Right lobe of liver (tissue), 6 donors: ENCODE measurements at regions not wholly inside any gene's neighbourhood (a gene's known extent, or its start where the extent isn't known, plus 50 kb on each side); places are given as distances from the start of the nearest gene placed in this dataset.

ENCODE experiments used
- ATAC-seq, 4 donors: fragments of 200-7000 bp; cut with Tn5 transposase; one replicate each; pipeline ENCODE4 v1.9.1; 2020; ENCODE audit warnings: mild to moderate bottlenecking in 4 of 4, moderate library complexity in 4 of 4
- DNase-seq, 3 donors: peaks; one replicate each; pipeline ENCODE4 v3.0.0-alpha.2; 2020
- H3K27ac ChIP-seq, 3 donors: fragments of 200-600 bp; one replicate each; pipeline ENCODE4 v1.8.0; 2022
- H3K27me3 ChIP-seq, 2 donors: fragments of 200-600 bp; one replicate each; pipeline ENCODE4 v1.8.0; 2022
- H3K36me3 ChIP-seq, 4 donors: fragments of 200-600 bp; sonication (generic) in 1 of 4; one replicate each; pipeline versions ENCODE4 v1.5.1 to v1.8.0; 2017 to 2022; ENCODE audit warnings: control low read depth in 1 of 4
- H3K4me1 ChIP-seq, 4 donors: fragments of 200-600 bp; sonication (generic) in 1 of 4; one replicate each; pipeline versions ENCODE4 v1.5.1 to v1.8.0; 2017 to 2022; ENCODE audit warnings: control low read depth in 1 of 4
- H3K4me3 ChIP-seq, 3 donors: fragments of 200-600 bp; one replicate each; pipeline ENCODE4 v1.8.0; 2022
- H3K9me3 ChIP-seq, 4 donors: fragments of 200-600 bp; sonication (generic) in 1 of 4; one replicate each; pipeline versions ENCODE4 v1.5.1 to v1.8.0; 2017 to 2022; ENCODE audit warnings: control low read depth in 1 of 4
- POLR2A ChIP-seq: fragments of 450-650 bp; IDR thresholded peaks from one replicate; pipeline ENCODE4 v1.6.1; 2017; ENCODE audit warnings: antibody characterized with exemption, mild to moderate bottlenecking
- WGBS: methylation state at CpG from one replicate; pipeline ENCODE4 v1.1.6; 2018; ENCODE audit warnings: low coverage, low lambda C conversion rate; ENCODE audit not compliant: insufficient coverage; ENCODE audit errors: missing lambda C conversion rate; 5-methylcytosine and 5-hydroxymethylcytosine counted together
- intact Hi-C, 2 donors: fragments of 100-400 bp; cut with DNase I; formaldehyde crosslinking; loops; one replicate each; pipeline versions ENCODE4 v1.11.2 to v1.14.1; 2022
- TF ChIP-seq, protein P1 (sequence below), 4 donors: fragments of 200-600 bp in 3 of 4; fragments of 450-650 bp in 1 of 4; IDR thresholded peaks; one replicate each; pipeline versions ENCODE4 v1.5.1 to v1.8.0; 2016 to 2022; ENCODE audit warnings: antibody characterized with exemption in 4 of 4, mild to moderate bottlenecking in 2 of 4
- donor health status: DM: no; HTN: yes; CAD: no.
- donor health status: DM: no; HTN: no; CAD: no.
- donor health status: DM: no; HTN: no; CAD: no.
- donor health status: DM: no; HTN: yes; CAD: no.
- donor health status: DM: no; HTN: yes; CAD: no.

- intact Hi-C loops: no loop called here
- WGBS: 43% methylated on average over 1 of the region's 1 CpG
- ATAC-seq (no peak), DNase-seq (no peak)
- Histone ChIP-seq H3K4me3 (no peak overlapping the region), H3K27ac (no peak overlapping the region), H3K9me3 (no peaks in the 10 kb centered on the region), H3K27me3 (no peaks in the 10 kb centered on the region), H3K4me1 (no peaks in the 10 kb centered on the region), H3K36me3 (no peaks in the 10 kb centered on the region)
- TF ChIP-seq POLR2A: no peak
- TF ChIP-seq, protein P1, sequence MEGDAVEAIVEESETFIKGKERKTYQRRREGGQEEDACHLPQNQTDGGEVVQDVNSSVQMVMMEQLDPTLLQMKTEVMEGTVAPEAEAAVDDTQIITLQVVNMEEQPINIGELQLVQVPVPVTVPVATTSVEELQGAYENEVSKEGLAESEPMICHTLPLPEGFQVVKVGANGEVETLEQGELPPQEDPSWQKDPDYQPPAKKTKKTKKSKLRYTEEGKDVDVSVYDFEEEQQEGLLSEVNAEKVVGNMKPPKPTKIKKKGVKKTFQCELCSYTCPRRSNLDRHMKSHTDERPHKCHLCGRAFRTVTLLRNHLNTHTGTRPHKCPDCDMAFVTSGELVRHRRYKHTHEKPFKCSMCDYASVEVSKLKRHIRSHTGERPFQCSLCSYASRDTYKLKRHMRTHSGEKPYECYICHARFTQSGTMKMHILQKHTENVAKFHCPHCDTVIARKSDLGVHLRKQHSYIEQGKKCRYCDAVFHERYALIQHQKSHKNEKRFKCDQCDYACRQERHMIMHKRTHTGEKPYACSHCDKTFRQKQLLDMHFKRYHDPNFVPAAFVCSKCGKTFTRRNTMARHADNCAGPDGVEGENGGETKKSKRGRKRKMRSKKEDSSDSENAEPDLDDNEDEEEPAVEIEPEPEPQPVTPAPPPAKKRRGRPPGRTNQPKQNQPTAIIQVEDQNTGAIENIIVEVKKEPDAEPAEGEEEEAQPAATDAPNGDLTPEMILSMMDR (IDR thresholded peaks at IDR 0.05): no peak
Observed at GRCh38 chr1:30596470-30596869, 126.9 kb downstream of the MATN1 start.

DNA sequence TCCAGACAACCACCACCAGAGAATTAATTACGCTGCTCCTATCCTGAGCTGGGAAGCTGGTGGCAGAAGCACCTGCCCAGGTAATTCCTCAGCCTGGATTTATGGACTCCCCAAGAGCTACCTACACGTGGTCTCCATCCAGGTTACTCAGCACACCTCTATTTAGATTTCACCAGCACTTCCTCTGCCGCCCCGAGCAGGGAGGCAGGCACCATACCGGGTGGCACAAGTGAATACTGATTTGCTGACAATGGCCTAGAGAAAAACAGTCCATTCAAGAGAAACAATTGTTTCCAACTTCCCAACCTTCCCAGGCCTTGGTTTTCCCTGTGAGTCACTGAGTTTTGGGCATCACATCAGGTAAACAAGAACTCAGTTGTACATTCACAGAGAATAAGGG is 134.3 kb downstream of the MATN1 start:
- no peak for ATAC-seq
- 39% methylated on average over 5 of the region's 5 CpGs for WGBS
- intact Hi-C loops: no loop called here

GRCh38 chr1:30588311-30589073 is 134.9 kb downstream of the MATN1 start:
- H3K4me3 ChIP-seq: no peak overlapping the region
- no peaks in the 10 kb centered on the region for H3K4me1 ChIP-seq
- ATAC-seq (no peak), DNase-seq (no peak)
- no peaks in the 10 kb centered on the region for H3K27me3 ChIP-seq
- intact Hi-C loops: no loop called here
- WGBS: no CpG with 5 or more reads among the region's 10 CpGs
- no peaks in the 10 kb centered on the region for H3K36me3 ChIP-seq
- H3K9me3 ChIP-seq: no peaks in the 10 kb centered on the region
- TF ChIP-seq, protein P1 (IDR thresholded peaks at IDR 0.05): no peak
- no peak for TF ChIP-seq POLR2A
- no peak overlapping the region for H3K27ac ChIP-seq

More for the DNA sequence above, 134.3 kb downstream of the MATN1 start:
- no peaks in the 10 kb centered on the region for H3K4me1 ChIP-seq
- H3K36me3 ChIP-seq: no peaks in the 10 kb centered on the region
- no peaks in the 10 kb centered on the region for H3K27me3 ChIP-seq
- H3K9me3 ChIP-seq: no peaks in the 10 kb centered on the region
- no peak for TF ChIP-seq POLR2A
- TF ChIP-seq, protein P1 (IDR thresholded peaks at IDR 0.05): no peak
- H3K27ac ChIP-seq: no peak overlapping the region
- H3K4me3 ChIP-seq: no peak overlapping the region
- no peak for DNase-seq

- 38% methylated on average over 3 of the region's 7 CpGs for WGBS
- no peaks in the 10 kb centered on the region for H3K27me3 ChIP-seq
- H3K4me3 ChIP-seq: no peak overlapping the region
- no peaks in the 10 kb centered on the region for H3K9me3 ChIP-seq
- H3K4me1 ChIP-seq: no peaks in the 10 kb centered on the region
- TF ChIP-seq POLR2A: no peak
- TF ChIP-seq, protein P1 (IDR thresholded peaks at IDR 0.05): no peak
- no peak for ATAC-seq
- H3K27ac ChIP-seq: no peak overlapping the region
- intact Hi-C loops: no loop called here
- DNase-seq: no peak
- H3K36me3 ChIP-seq: no peaks in the 10 kb centered on the region
Observed at GRCh38 chr1:30586671-30587070, 136.7 kb downstream of the MATN1 start.

- Histone ChIP-seq H3K27me3 (no peaks in the 10 kb centered on the region), H3K4me3 (no peak overlapping the region), H3K9me3 (no peaks in the 10 kb centered on the region), H3K27ac (no peak overlapping the region), H3K4me1 (no peaks in the 10 kb centered on the region), H3K36me3 (no peaks in the 10 kb centered on the region)
- no peak for ATAC-seq
- no peak for TF ChIP-seq POLR2A
- TF ChIP-seq, protein P1 (IDR thresholded peaks at IDR 0.05): no peak
- intact Hi-C loops: no loop called here
- no peak for DNase-seq
Observed at GRCh38 chr1:30579580-30579979, 143.8 kb downstream of the MATN1 start.
